Naive B cell (primary cell): ENCODE measurements at regions not wholly inside any gene's neighbourhood (a gene's known extent, or its start where the extent isn't known, plus 50 kb on each side); places are given as distances from the start of the nearest gene placed in this dataset.
"Not testable (repeated sequence)": the region's sequence is repeated elsewhere in the genome, so short reads cannot be mapped to it uniquely, and the experiment has no call there.

ENCODE experiments used
- ATAC-seq, 2 donors: fragments of 150-1000 bp; cut with Tn5 transposase; 2 replicates each; pipeline ENCODE4 v1.10.0; 2021; ENCODE audit warnings: low read depth in 2 of 2, mild to moderate bottlenecking in 2 of 2, moderate library complexity in 2 of 2
- DNase-seq: peaks from one replicate; pipeline ENCODE4 v3.0.0; 2022
- H3K27ac Mint-ChIP-seq, 6 donors: one replicate each; pipeline ENCODE4 v1.8.0; 2020 to 2022; ENCODE audit warnings: mild to moderate bottlenecking in 6 of 6, mixed read lengths in 6 of 6, moderate library complexity in 5 of 6, inconsistent platforms in 2 of 6
- H3K27me3 Mint-ChIP-seq, 3 donors: one replicate each; pipeline ENCODE4 v1.8.0; 2021 to 2022; ENCODE audit warnings: mixed read lengths in 3 of 3, mild to moderate bottlenecking in 1 of 3
- H3K36me3 Mint-ChIP-seq, 2 donors: one replicate each; pipeline ENCODE4 v1.8.0; 2020 to 2022; ENCODE audit warnings: mixed read lengths in 2 of 2, inconsistent platforms in 1 of 2, mild to moderate bottlenecking in 1 of 2
- H3K4me1 Mint-ChIP-seq, 3 donors: one replicate each; pipeline ENCODE4 v1.8.0; 2020 to 2022; ENCODE audit warnings: mixed read lengths in 3 of 3, inconsistent platforms in 1 of 3, mild to moderate bottlenecking in 1 of 3, moderate library complexity in 1 of 3
- H3K4me3 Mint-ChIP-seq, 8 donors: one replicate each; pipeline ENCODE4 v1.8.0; 2020 to 2022; ENCODE audit warnings: mild to moderate bottlenecking in 8 of 8, mixed read lengths in 8 of 8, moderate library complexity in 8 of 8, inconsistent platforms in 2 of 8
- H3K9me3 Mint-ChIP-seq, 7 donors: one replicate each; pipeline ENCODE4 v1.8.0; 2020 to 2022; ENCODE audit warnings: mixed read lengths in 7 of 7, mild to moderate bottlenecking in 5 of 7, inconsistent platforms in 2 of 7, moderate library complexity in 1 of 7

DNA sequence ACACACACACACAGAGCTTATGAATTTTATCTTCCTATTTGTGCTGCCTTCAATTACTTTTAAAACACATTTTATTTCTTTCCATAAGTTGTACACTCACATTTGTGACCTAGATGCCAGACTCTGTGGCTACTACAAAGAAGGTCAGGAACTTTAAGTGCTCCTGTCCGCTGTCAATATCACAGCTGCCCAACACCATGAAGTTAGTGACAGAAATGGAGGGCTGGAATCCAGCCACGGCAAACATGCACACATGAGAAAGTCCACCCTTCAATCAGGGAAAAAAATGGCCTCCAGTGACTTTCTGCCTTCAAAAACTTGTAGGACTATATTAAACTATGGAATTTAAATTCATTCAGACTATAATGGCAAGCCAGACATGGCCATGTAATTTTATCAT is 334.4 kb upstream of the FSTL5 start:
- ATAC-seq = no peak
- H3K36me3 Mint-ChIP-seq = no peaks in the 10 kb centered on the region
- no peak for DNase-seq
- H3K9me3 Mint-ChIP-seq = no peaks in the 10 kb centered on the region
- H3K27me3 Mint-ChIP-seq = peaks cover 0 to 4% (median 0%) of the 10 kb centered on the region in 3 donors
- H3K4me3 Mint-ChIP-seq = no peak overlapping the region
- H3K27ac Mint-ChIP-seq = no peak overlapping the region
- H3K4me1 Mint-ChIP-seq = no peaks in the 10 kb centered on the region

GRCh38 chr4:162497564-162498167 is 333.9 kb upstream of the FSTL5 start:
- Mint-ChIP-seq H3K9me3 (no peaks in the 10 kb centered on the region), H3K4me3 (no peak overlapping the region), H3K4me1 (no peaks in the 10 kb centered on the region), H3K36me3 (no peaks in the 10 kb centered on the region), H3K27ac (no peak overlapping the region), H3K27me3 (peaks cover 0 to 4% (median 0%) of the 10 kb centered on the region in 3 donors)
- ATAC-seq (peak; percentile 40 to 46), DNase-seq (peak; percentile 16)

GRCh38 chr4:162494935-162495334 is 331.1 kb upstream of the FSTL5 start:
- ATAC-seq (no peak), DNase-seq (no peak)
- Mint-ChIP-seq H3K36me3 (no peaks in the 10 kb centered on the region), H3K27me3 (peaks cover 0 to 4% (median 0%) of the 10 kb centered on the region in 3 donors), H3K4me1 (no peaks in the 10 kb centered on the region), H3K9me3 (peaks cover 0 to 1% (median 0%) of the 10 kb centered on the region in 7 donors), H3K4me3 (no peak overlapping the region), H3K27ac (no peak overlapping the region)

DNA sequence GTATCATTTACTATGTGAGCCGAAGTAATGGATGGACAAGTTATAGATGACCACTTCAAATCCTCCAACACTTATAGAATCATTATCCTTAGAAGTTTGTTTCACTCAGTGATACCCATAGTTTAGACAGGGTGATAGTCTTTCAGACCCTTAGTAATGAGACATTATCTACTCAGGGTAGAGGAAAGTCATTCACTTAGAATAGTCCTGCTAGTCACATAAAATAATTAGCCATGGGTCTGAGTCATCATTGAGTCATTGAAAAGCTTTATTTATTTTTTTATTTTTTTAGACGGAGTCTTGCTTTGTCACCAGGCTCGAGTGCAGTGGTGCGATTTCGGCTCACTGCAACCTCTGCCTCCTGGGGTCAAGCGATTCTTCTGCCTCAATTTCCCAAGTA is 321.7 kb upstream of the FSTL5 start:
- Mint-ChIP-seq H3K4me3 (no peak overlapping the region), H3K36me3 (no peaks in the 10 kb centered on the region), H3K9me3 (peaks cover 0 to 1% (median 0%) of the 10 kb centered on the region in 7 donors), H3K27ac (no peak overlapping the region), H3K27me3 (no peaks in the 10 kb centered on the region), H3K4me1 (no peaks in the 10 kb centered on the region)
- no peak for ATAC-seq
- no peak for DNase-seq

GRCh38 chr4:162475246-162475645 is 311.4 kb upstream of the FSTL5 start:
- H3K9me3 Mint-ChIP-seq = peaks cover 0 to 17% (median 8%) of the 10 kb centered on the region in 7 donors
- H3K4me3 Mint-ChIP-seq = no peak overlapping the region
- H3K27me3 Mint-ChIP-seq = no peaks in the 10 kb centered on the region
- no peaks in the 10 kb centered on the region for H3K36me3 Mint-ChIP-seq
- no peak overlapping the region for H3K27ac Mint-ChIP-seq
- DNase-seq (no peak), ATAC-seq (no peak)
- no peaks in the 10 kb centered on the region for H3K4me1 Mint-ChIP-seq

- peaks cover 0 to 3% (median 0%) of the 10 kb centered on the region in 7 donors for H3K9me3 Mint-ChIP-seq
- H3K36me3 Mint-ChIP-seq = no peaks in the 10 kb centered on the region
- H3K27ac Mint-ChIP-seq = no peak overlapping the region
- no peak for DNase-seq
- no peak overlapping the region for H3K4me3 Mint-ChIP-seq
- no peaks in the 10 kb centered on the region for H3K27me3 Mint-ChIP-seq
- no peak for ATAC-seq
- H3K4me1 Mint-ChIP-seq = no peaks in the 10 kb centered on the region
Measured at GRCh38 chr4:162469977-162470376, 306.2 kb upstream of the FSTL5 start.

- DNase-seq, H3K4me1 Mint-ChIP-seq, H3K4me3 Mint-ChIP-seq, ATAC-seq, H3K27me3 Mint-ChIP-seq, H3K27ac Mint-ChIP-seq, H3K36me3 Mint-ChIP-seq, H3K9me3 Mint-ChIP-seq: not testable (repeated sequence)
Measured at GRCh38 chr4:162465356-162465755, 301.6 kb upstream of the FSTL5 start.

- ATAC-seq (no peak), DNase-seq (no peak)
- H3K27me3 Mint-ChIP-seq = no peaks in the 10 kb centered on the region
- H3K9me3 Mint-ChIP-seq = peaks cover 0 to 3% (median 0%) of the 10 kb centered on the region in 7 donors
- no peak overlapping the region for H3K27ac Mint-ChIP-seq
- no peaks in the 10 kb centered on the region for H3K4me1 Mint-ChIP-seq
- no peaks in the 10 kb centered on the region for H3K36me3 Mint-ChIP-seq
- H3K4me3 Mint-ChIP-seq = no peak overlapping the region
Measured at GRCh38 chr4:162461952-162462351, 298.2 kb upstream of the FSTL5 start.

DNA sequence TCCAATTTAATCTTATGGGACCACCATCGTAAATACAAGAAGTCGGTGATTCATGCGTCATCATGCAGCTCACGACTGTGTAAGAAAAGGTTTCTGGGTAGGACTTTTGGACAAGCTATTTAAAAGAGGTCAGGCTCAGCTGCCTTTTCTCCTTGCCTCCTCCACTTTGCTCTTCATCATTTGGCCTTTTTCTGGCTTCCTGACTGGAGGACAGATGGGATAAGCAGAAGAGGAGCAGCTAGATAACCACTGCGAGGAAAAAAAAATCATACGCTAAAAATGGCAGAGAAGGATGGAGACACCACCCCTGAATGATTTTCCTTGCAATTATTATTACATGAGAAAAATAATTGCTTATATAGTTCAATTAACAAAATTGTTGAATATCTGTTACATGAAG is 294.3 kb upstream of the FSTL5 start:
- no peak for ATAC-seq
- no peaks in the 10 kb centered on the region for H3K27me3 Mint-ChIP-seq
- no peak overlapping the region for H3K4me3 Mint-ChIP-seq
- H3K36me3 Mint-ChIP-seq = no peaks in the 10 kb centered on the region
- DNase-seq = no peak
- no peaks in the 10 kb centered on the region for H3K9me3 Mint-ChIP-seq
- no peaks in the 10 kb centered on the region for H3K4me1 Mint-ChIP-seq
- peak overlapping the region in 1 of 6 donors; percentile 14 for H3K27ac Mint-ChIP-seq

DNA sequence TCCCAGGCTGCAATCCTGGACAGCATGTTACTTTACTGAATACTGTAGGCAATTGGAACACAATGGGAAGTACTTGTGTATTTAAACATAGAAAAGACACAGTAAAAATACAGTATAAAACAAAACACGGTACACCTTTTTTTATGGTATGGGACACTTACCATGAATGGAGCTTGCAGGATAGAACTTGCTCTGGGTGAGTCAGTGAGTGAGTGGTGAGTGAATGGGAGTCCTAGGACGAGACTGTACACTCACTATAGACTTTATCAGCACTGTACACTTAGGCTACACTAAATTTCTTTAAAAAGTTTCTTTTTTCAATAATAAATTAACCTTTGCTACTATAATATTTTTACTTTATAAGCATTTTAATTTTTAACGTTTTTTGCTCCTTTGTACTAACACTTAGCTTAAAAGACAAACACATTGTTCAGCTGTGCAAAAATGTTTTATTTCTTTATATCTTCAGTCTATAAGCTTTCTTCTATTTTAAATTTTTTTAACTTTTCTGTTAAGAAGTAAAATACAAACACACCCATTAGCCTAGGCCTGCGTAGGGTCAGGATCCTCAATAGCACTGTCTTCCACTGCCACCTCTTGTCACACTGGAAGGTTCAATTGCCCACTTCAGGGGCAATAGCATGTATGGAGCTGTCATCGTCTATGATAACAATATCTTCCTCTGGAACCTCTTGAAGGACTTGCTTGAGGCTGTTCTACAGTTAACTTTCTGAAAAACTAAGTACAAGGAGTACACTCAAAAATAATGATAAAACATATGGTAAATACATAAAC is 293.5 kb upstream of the FSTL5 start:
- DNase-seq (no peak), ATAC-seq (no peak)
- H3K27me3 Mint-ChIP-seq = no peaks in the 10 kb centered on the region
- H3K9me3 Mint-ChIP-seq = no peaks in the 10 kb centered on the region
- no peak overlapping the region for H3K27ac Mint-ChIP-seq
- H3K4me3 Mint-ChIP-seq = no peak overlapping the region
- no peaks in the 10 kb centered on the region for H3K36me3 Mint-ChIP-seq
- no peaks in the 10 kb centered on the region for H3K4me1 Mint-ChIP-seq

DNA sequence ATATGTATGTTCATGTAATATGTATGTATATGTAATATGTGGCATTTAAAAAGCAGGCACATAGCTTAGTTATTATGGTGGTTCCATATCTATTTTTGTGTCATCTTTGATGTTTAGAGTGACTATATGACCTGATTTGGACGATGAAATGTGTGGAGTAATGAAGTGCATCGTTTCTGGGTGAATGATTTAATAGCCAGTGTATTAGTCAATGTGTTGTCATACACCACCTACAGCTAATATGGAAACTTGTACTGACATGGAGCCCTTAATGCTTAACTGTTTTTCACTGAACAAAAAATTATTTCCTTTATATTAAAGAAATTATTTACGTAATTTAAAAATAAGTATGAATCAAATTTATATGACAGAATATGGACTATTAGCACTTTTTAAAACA is 292.3 kb upstream of the FSTL5 start:
- H3K4me1 Mint-ChIP-seq = no peaks in the 10 kb centered on the region
- no peak for DNase-seq
- no peak overlapping the region for H3K4me3 Mint-ChIP-seq
- no peak for ATAC-seq
- H3K27me3 Mint-ChIP-seq = no peaks in the 10 kb centered on the region
- H3K36me3 Mint-ChIP-seq = no peaks in the 10 kb centered on the region
- no peak overlapping the region for H3K27ac Mint-ChIP-seq
- no peaks in the 10 kb centered on the region for H3K9me3 Mint-ChIP-seq

DNA sequence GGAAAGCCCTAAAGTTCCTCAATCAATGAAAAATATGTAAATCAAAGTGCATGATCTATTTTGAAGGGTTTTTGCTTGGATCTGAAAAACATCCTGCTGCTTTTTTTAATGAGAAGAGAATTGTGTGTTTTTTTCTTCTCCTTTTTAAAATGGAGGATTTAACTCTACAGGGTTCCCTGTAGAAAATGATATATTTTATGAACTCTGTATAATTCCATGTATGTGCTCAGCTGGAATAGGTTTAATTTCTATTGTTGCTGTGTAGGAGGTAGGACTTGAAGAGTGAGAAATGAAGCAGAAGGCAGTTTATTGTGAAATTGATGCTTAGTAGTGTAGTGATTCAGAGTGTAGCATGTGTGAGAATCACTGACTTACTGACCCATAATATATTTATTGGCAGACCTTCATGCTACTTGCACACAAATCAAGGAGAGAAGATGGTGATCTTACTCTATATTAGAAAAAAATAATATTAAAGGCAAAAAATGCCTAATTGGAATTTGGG is 286.8 kb upstream of the FSTL5 start:
- Mint-ChIP-seq H3K9me3 (no peaks in the 10 kb centered on the region), H3K36me3 (no peaks in the 10 kb centered on the region), H3K27ac (no peak overlapping the region), H3K27me3 (no peaks in the 10 kb centered on the region), H3K4me1 (no peaks in the 10 kb centered on the region), H3K4me3 (no peak overlapping the region)
- no peak for DNase-seq
- ATAC-seq = no peak

DNA sequence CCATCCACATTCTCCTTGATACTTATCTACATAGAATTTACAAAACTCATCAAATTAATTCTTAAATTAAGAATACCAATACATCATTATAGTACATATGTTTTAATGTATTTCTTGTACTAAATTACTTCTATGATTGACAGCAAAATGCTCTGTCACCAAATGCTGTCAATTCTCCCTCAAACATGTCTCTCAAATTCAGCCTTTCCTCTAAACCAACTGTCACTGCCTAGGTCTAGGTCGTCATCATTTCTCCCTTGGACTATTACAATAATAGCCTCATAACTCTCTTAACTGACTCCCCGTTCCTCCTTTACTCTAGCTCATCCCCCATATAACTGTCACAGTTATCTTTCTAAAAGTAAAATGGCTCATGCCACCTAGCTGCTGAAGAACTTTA is 279.7 kb upstream of the FSTL5 start:
- Mint-ChIP-seq H3K9me3 (peaks cover 0 to 1% (median 0%) of the 10 kb centered on the region in 7 donors), H3K36me3 (no peaks in the 10 kb centered on the region), H3K27me3 (no peaks in the 10 kb centered on the region), H3K4me1 (no peaks in the 10 kb centered on the region), H3K4me3 (no peak overlapping the region), H3K27ac (no peak overlapping the region)
- no peak for ATAC-seq
- DNase-seq = no peak

DNA sequence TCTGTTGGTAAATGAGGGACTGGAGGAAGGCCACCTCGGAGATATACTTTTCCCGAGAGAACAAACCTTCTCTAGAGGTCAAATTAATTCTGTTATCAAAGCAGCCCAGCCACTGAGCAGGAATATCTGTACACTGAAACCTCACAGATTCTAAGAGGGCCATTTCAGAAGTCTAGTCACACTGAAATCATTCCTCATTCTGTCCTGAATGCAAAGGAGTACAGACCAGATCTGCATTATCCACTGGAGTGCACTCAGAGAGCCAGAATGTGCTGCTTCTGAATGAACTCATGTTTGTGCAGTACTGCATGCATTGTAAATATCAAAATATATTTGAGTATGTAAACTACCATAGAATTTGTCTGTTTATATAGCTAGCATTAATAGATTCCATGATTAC is 278.3 kb upstream of the FSTL5 start:
- no peak for DNase-seq
- peaks cover 0 to 5% (median 0%) of the 10 kb centered on the region in 7 donors for H3K9me3 Mint-ChIP-seq
- H3K4me3 Mint-ChIP-seq = no peak overlapping the region
- no peaks in the 10 kb centered on the region for H3K4me1 Mint-ChIP-seq
- H3K27ac Mint-ChIP-seq = no peak overlapping the region
- H3K27me3 Mint-ChIP-seq = no peaks in the 10 kb centered on the region
- no peaks in the 10 kb centered on the region for H3K36me3 Mint-ChIP-seq
- no peak for ATAC-seq
